Naive thymus-derived CD8-positive, alpha-beta T cell (primary cell): ENCODE measurements at regions not wholly inside any gene's neighbourhood (a gene's known extent, or its start where the extent isn't known, plus 50 kb on each side); places are given as distances from the start of the nearest gene placed in this dataset.

Source experiments
- ATAC-seq, 2 donors: fragments of 150-1000 bp; cut with Tn5 transposase in 1 of 2; sonication (Bioruptor Pico), chemical (Tn5 transposase) in 1 of 2; 1 replicate in 1 of 2; 2 replicates in 1 of 2; pipeline ENCODE4 v1.10.0; 2021; ENCODE audit warnings: mild to moderate bottlenecking in 2 of 2, moderate library complexity in 2 of 2
- POLR2A ChIA-PET: fragments of 350-600 bp; sonication (Branson Sonifier 250); formaldehyde crosslinking; loops from one replicate; lab custom pipeline; 2021; ENCODE audit warnings: antibody characterized with exemption; lab: Charles Lee
- DNase-seq, 10 donors: peaks; one replicate each; pipeline versions ENCODE4 v3.0.0 to v3.0.0-alpha.2; 2020 to 2022
- H3K27ac Mint-ChIP-seq, 10 donors: one replicate each; pipeline ENCODE4 v1.8.0; 2020 to 2022; ENCODE audit warnings: mild to moderate bottlenecking in 10 of 10, mixed read lengths in 10 of 10, moderate library complexity in 4 of 10, inconsistent platforms in 1 of 10
- H3K27me3 Mint-ChIP-seq, 5 donors: one replicate each; pipeline ENCODE4 v1.8.0; 2021 to 2022; ENCODE audit warnings: mixed read lengths in 5 of 5
- H3K36me3 Mint-ChIP-seq, 3 donors: one replicate each; pipeline ENCODE4 v1.8.0; 2020 to 2022; ENCODE audit warnings: mixed read lengths in 3 of 3, mild to moderate bottlenecking in 2 of 3, inconsistent platforms in 1 of 3
- H3K4me1 Mint-ChIP-seq, 4 donors: one replicate each; pipeline ENCODE4 v1.8.0; 2021 to 2022; ENCODE audit warnings: mixed read lengths in 4 of 4
- H3K4me3 Mint-ChIP-seq, 10 donors: one replicate each; pipeline ENCODE4 v1.8.0; 2020 to 2022; ENCODE audit warnings: mild to moderate bottlenecking in 10 of 10, mixed read lengths in 10 of 10, moderate library complexity in 6 of 10, inconsistent platforms in 1 of 10
- H3K9me3 Mint-ChIP-seq, 9 donors: one replicate each; pipeline ENCODE4 v1.8.0; 2020 to 2022; ENCODE audit warnings: mixed read lengths in 9 of 9, mild to moderate bottlenecking in 3 of 9, inconsistent platforms in 1 of 9, moderate library complexity in 1 of 9

GRCh38 chr13:57352114-57352513 lies 185.1 kb downstream of the PRR20E start:
- H3K27ac Mint-ChIP-seq, result no peak overlapping the region
- ATAC-seq, result no peak
- peaks cover 0 to 4% (median 0%) of the 10 kb centered on the region in 3 donors for H3K36me3 Mint-ChIP-seq
- no peaks in the 10 kb centered on the region for H3K27me3 Mint-ChIP-seq
- no peaks in the 10 kb centered on the region for H3K4me1 Mint-ChIP-seq
- H3K4me3 Mint-ChIP-seq, result no peak overlapping the region
- no peak for DNase-seq
- H3K9me3 Mint-ChIP-seq, result peaks cover 0 to 28% (median 12%) of the 10 kb centered on the region in 9 donors
- POLR2A ChIA-PET, result no interaction called here

- peaks cover 0 to 24% (median 7%) of the 10 kb centered on the region in 9 donors for H3K9me3 Mint-ChIP-seq
- ATAC-seq, result no peak
- no peak overlapping the region for H3K27ac Mint-ChIP-seq
- H3K4me1 Mint-ChIP-seq, result no peaks in the 10 kb centered on the region
- POLR2A ChIA-PET, result no interaction called here
- H3K27me3 Mint-ChIP-seq, result no peaks in the 10 kb centered on the region
- peaks cover 0 to 4% (median 0%) of the 10 kb centered on the region in 3 donors for H3K36me3 Mint-ChIP-seq
- H3K4me3 Mint-ChIP-seq, result no peak overlapping the region
- DNase-seq, result no peak
Measured at GRCh38 chr13:57353831-57354230, 186.8 kb downstream of the PRR20E start.

- H3K27ac Mint-ChIP-seq, result no peak overlapping the region
- DNase-seq (no peak), ATAC-seq (no peak)
- no peaks in the 10 kb centered on the region for H3K36me3 Mint-ChIP-seq
- H3K4me3 Mint-ChIP-seq, result no peak overlapping the region
- no peaks in the 10 kb centered on the region for H3K4me1 Mint-ChIP-seq
- POLR2A ChIA-PET, result no interaction called here
- peaks cover 0 to 26% (median 10%) of the 10 kb centered on the region in 9 donors for H3K9me3 Mint-ChIP-seq
- H3K27me3 Mint-ChIP-seq, result no peaks in the 10 kb centered on the region
Measured at GRCh38 chr13:57375876-57376275, 208.9 kb downstream of the PRR20E start.

DNA sequence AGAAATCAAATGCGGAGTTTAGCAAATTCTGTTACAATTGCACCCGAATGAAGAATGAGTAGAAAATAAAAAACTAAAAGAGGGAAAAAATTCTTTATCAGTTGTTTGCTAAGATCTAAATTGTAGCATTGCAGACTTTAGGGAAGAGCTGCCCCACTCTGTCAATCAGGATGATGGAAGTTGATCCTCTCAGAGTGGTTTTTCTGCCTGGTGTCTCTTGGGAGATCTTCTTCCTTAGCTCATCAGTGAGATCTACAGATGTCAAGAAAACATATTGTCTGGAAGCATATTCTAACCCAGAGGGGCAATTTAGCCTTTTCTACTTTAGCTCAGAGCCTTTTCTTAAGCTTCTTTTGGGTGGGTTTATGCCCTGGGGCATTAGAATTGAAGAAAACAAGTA lies 223.2 kb upstream of the PCDH17 start:
- Mint-ChIP-seq H3K27me3 (no peaks in the 10 kb centered on the region), H3K4me1 (no peaks in the 10 kb centered on the region), H3K9me3 (peaks cover 3 to 41% (median 17%) of the 10 kb centered on the region in 9 donors), H3K27ac (peak overlapping the region in 1 of 10 donors; percentile 29), H3K4me3 (no peak overlapping the region), H3K36me3 (peaks cover 0 to 14% (median 0%) of the 10 kb centered on the region in 3 donors)
- ATAC-seq (no peak), DNase-seq (no peak)
- POLR2A ChIA-PET, result no interaction called here

GRCh38 chr13:57409121-57409520 lies 222.4 kb upstream of the PCDH17 start:
- peaks cover 3 to 46% (median 17%) of the 10 kb centered on the region in 9 donors for H3K9me3 Mint-ChIP-seq

GRCh38 chr13:57409656-57410055 lies 221.9 kb upstream of the PCDH17 start:
- Mint-ChIP-seq H3K27me3 (no peaks in the 10 kb centered on the region), H3K4me3 (no peak overlapping the region), H3K9me3 (peaks cover 3 to 46% (median 17%) of the 10 kb centered on the region in 9 donors), H3K27ac (no peak overlapping the region), H3K4me1 (no peaks in the 10 kb centered on the region), H3K36me3 (peaks cover 0 to 14% (median 0%) of the 10 kb centered on the region in 3 donors)
- ATAC-seq (no peak), DNase-seq (peak in 1 of 10 donors; percentile 38)
- POLR2A ChIA-PET, result no interaction called here

More at GRCh38 chr13:57409121-57409520, 222.4 kb upstream of the PCDH17 start:
- ATAC-seq (no peak), DNase-seq (no peak)
- POLR2A ChIA-PET, result no interaction called here
- Mint-ChIP-seq H3K27ac (no peak overlapping the region), H3K4me1 (no peaks in the 10 kb centered on the region), H3K4me3 (no peak overlapping the region), H3K27me3 (no peaks in the 10 kb centered on the region), H3K36me3 (peaks cover 0 to 14% (median 0%) of the 10 kb centered on the region in 3 donors)

- H3K9me3 Mint-ChIP-seq, result peaks cover 0 to 18% (median 10%) of the 10 kb centered on the region in 9 donors
- DNase-seq, result no peak
- no peak for ATAC-seq
- POLR2A ChIA-PET, result no interaction called here
- H3K4me3 Mint-ChIP-seq, result no peak overlapping the region
- no peaks in the 10 kb centered on the region for H3K4me1 Mint-ChIP-seq
- no peak overlapping the region for H3K27ac Mint-ChIP-seq
- no peaks in the 10 kb centered on the region for H3K36me3 Mint-ChIP-seq
- no peaks in the 10 kb centered on the region for H3K27me3 Mint-ChIP-seq
Measured at GRCh38 chr13:57418067-57418677, 213.4 kb upstream of the PCDH17 start.

DNA sequence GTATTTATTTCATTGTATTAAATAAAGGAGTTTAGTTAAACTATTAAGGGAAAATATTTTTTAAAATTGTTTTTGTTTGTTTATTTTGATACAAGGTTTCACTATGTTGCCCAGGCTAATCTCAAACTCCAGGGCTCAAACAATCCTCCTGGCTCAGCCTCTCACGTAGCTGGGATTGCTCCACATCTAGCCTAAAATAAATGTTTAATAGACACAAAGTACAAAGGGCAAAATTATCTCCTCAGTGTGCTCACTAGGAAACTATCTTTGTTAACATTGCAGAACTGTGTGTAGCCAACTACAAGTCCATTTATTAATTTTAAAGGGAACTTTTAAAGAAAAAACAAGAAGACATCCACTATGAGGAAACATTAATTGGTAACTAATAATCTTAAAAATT lies 207.2 kb upstream of the PCDH17 start:
- no peak overlapping the region for H3K4me3 Mint-ChIP-seq
- no peaks in the 10 kb centered on the region for H3K4me1 Mint-ChIP-seq
- DNase-seq (no peak), ATAC-seq (no peak)
- POLR2A ChIA-PET, result no interaction called here
- H3K36me3 Mint-ChIP-seq, result peaks cover 0 to 23% (median 0%) of the 10 kb centered on the region in 3 donors
- H3K27ac Mint-ChIP-seq, result no peak overlapping the region
- no peaks in the 10 kb centered on the region for H3K27me3 Mint-ChIP-seq
- H3K9me3 Mint-ChIP-seq, result peaks cover 3 to 56% (median 26%) of the 10 kb centered on the region in 9 donors

DNA sequence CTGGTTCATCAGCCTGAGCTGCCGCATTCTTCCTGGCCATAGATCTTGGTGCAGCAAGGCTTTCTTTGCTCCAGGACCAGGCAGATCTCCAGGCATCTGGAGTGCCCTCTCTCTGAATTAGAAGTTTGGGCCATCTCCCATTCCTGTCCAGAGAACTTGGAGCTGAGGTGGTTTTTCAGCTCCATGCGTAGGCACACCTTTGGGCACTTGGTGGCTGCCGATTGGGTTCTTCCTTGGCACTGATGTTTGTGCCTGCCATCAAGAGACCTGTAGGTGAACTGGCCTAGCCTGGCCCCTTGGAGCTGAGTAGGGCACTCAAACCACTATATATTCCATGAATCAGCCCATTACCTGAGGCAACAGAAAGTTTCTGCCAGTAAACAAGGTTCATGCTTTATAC lies 206.0 kb upstream of the PCDH17 start:
- DNase-seq (no peak), ATAC-seq (no peak)
- Mint-ChIP-seq H3K36me3 (peaks cover 0 to 25% (median 0%) of the 10 kb centered on the region in 3 donors), H3K4me3 (no peak overlapping the region), H3K27ac (no peak overlapping the region), H3K9me3 (peaks cover 3 to 67% (median 32%) of the 10 kb centered on the region in 9 donors), H3K27me3 (no peaks in the 10 kb centered on the region), H3K4me1 (no peaks in the 10 kb centered on the region)
- POLR2A ChIA-PET, result no interaction called here

- POLR2A ChIA-PET, result no interaction called here
- Mint-ChIP-seq H3K4me1 (no peaks in the 10 kb centered on the region), H3K4me3 (no peak overlapping the region), H3K27me3 (no peaks in the 10 kb centered on the region), H3K36me3 (no peaks in the 10 kb centered on the region), H3K9me3 (peaks cover 4 to 44% (median 22%) of the 10 kb centered on the region in 9 donors), H3K27ac (peak overlapping the region in 1 of 10 donors; percentile 51)
- DNase-seq (no peak), ATAC-seq (no peak)
Measured at GRCh38 chr13:57437587-57437986, 194.0 kb upstream of the PCDH17 start.

GRCh38 chr13:57438072-57438471 lies 193.5 kb upstream of the PCDH17 start:
- Mint-ChIP-seq H3K4me1 (no peaks in the 10 kb centered on the region), H3K9me3 (peaks cover 0 to 41% (median 21%) of the 10 kb centered on the region in 9 donors), H3K27me3 (no peaks in the 10 kb centered on the region), H3K4me3 (no peak overlapping the region), H3K27ac (peak overlapping the region in 1 of 10 donors; percentile 83), H3K36me3 (no peaks in the 10 kb centered on the region)
- POLR2A ChIA-PET, result no interaction called here
- DNase-seq (no peak), ATAC-seq (no peak)

GRCh38 chr13:57443494-57443893 lies 188.1 kb upstream of the PCDH17 start:
- H3K27me3 Mint-ChIP-seq, result no peaks in the 10 kb centered on the region
- no peaks in the 10 kb centered on the region for H3K36me3 Mint-ChIP-seq
- no peaks in the 10 kb centered on the region for H3K4me1 Mint-ChIP-seq
- no peak overlapping the region for H3K4me3 Mint-ChIP-seq
- POLR2A ChIA-PET, result no interaction called here
- DNase-seq (no peak), ATAC-seq (no peak)
- H3K9me3 Mint-ChIP-seq, result peaks cover 0 to 16% (median 5%) of the 10 kb centered on the region in 9 donors
- no peak overlapping the region for H3K27ac Mint-ChIP-seq

DNA sequence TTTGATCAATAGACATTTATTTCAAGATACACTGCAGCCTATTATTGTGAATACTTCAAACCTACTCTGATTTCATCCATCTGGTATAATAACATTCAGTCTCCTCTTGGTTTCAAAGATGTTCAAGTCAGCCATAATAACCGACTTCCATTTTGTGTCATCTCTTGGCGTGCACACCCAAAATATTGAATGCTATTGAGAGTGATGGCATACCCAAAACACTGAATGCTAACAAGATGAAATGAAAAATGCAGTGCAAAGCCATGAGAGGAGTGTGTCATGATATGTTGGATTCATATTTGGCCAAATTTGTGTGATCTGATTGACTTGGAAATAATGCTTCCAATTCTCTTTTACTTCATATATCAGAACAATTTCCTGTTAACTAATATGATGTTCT lies 181.2 kb upstream of the PCDH17 start:
- no peaks in the 10 kb centered on the region for H3K4me1 Mint-ChIP-seq
- no peak for DNase-seq
- H3K27me3 Mint-ChIP-seq, result no peaks in the 10 kb centered on the region
- H3K27ac Mint-ChIP-seq, result no peak overlapping the region
- no peak for ATAC-seq
- H3K4me3 Mint-ChIP-seq, result no peak overlapping the region
- peaks cover 0 to 13% (median 0%) of the 10 kb centered on the region in 9 donors for H3K9me3 Mint-ChIP-seq
- POLR2A ChIA-PET, result no interaction called here
- H3K36me3 Mint-ChIP-seq, result no peaks in the 10 kb centered on the region

DNA sequence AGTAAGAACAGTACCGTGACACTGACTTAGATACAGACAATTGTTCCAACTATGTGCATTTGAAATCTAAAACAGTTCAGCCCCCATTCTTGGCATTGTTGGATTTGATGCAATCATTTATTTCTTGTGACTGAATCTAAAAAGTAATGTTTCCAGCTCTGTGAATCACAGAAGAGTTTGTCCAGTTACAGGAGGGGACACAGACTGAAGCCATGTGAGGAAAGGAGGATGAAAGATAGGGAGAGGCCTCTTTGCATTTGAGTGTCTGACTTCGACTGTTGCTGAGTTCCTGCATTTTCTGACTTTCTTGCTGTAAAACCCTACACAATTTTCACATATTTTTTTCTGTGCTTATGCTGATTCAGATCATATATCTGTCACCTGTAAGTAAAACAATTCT lies 179.3 kb upstream of the PCDH17 start:
- Mint-ChIP-seq H3K9me3 (peaks cover 0 to 24% (median 4%) of the 10 kb centered on the region in 9 donors), H3K27ac (no peak overlapping the region), H3K36me3 (no peaks in the 10 kb centered on the region), H3K4me3 (no peak overlapping the region), H3K27me3 (no peaks in the 10 kb centered on the region), H3K4me1 (no peaks in the 10 kb centered on the region)
- no peak for ATAC-seq
- no peak for DNase-seq
- POLR2A ChIA-PET, result no interaction called here
